Cardiac muscle cell (in vitro differentiated cells and primary cell): ENCODE measurements at regions not wholly inside any gene's neighbourhood (a gene's known extent, or its start where the extent isn't known, plus 50 kb on each side); places are given as distances from the start of the nearest gene placed in this dataset.

Experiments used
- DNase-seq, 2 donors: peaks; one replicate each; pipeline versions ENCODE4 v3.0.0 to v3.0.0-alpha.2; 2010 to 2017; ENCODE audit warnings: low read depth in 1 of 2, low spot score in 1 of 2
- H3K27ac ChIP-seq: fragments of 200-600 bp; sonication (generic); 2 replicates; pipeline ENCODE4 v1.5.1; 2016
- H3K27me3 ChIP-seq: fragments of 200-600 bp; sonication (generic); 2 replicates; pipeline ENCODE4 v1.6.0; 2016; ENCODE audit warnings: control low read depth
- H3K36me3 ChIP-seq: fragments of 200-600 bp; sonication (generic); 2 replicates; pipeline ENCODE4 v1.5.1; 2016; ENCODE audit warnings: control low read depth
- H3K4me1 ChIP-seq: fragments of 200-600 bp; sonication (generic); 2 replicates; pipeline ENCODE4 v1.8.1; 2017; ENCODE audit warnings: low read depth, mild to moderate bottlenecking, mixed run types
- H3K4me3 ChIP-seq: fragments of 200-600 bp; sonication (generic); 2 replicates; pipeline ENCODE4 v1.5.1; 2016; ENCODE audit warnings: mild to moderate bottlenecking
- H3K9me3 ChIP-seq: fragments of 200-600 bp; sonication (generic); 2 replicates; pipeline ENCODE4 v1.5.1; 2017; ENCODE audit warnings: low read depth, mild to moderate bottlenecking, control low read depth
- CTCF ChIP-seq: IDR thresholded peaks from 2 replicates; pipeline ENCODE4 v1.5.1; 2012; ENCODE audit warnings: low read depth, mild to moderate bottlenecking, low read length

- H3K4me1 ChIP-seq = no peaks in the 10 kb centered on the region
- no peak for TF ChIP-seq CTCF
- no peaks in the 10 kb centered on the region for H3K9me3 ChIP-seq
- no peaks in the 10 kb centered on the region for H3K36me3 ChIP-seq
- DNase-seq = no peak
- H3K4me3 ChIP-seq = no peak overlapping the region
- H3K27me3 ChIP-seq = no peaks in the 10 kb centered on the region
- no peak overlapping the region for H3K27ac ChIP-seq
These were observed 100.8 kb upstream of the FAM20C start for GRCh38 chr7:91396-92175.

- no peak for TF ChIP-seq CTCF
- Histone ChIP-seq H3K4me3 (no peak overlapping the region), H3K4me1 (no peaks in the 10 kb centered on the region), H3K27me3 (no peaks in the 10 kb centered on the region), H3K36me3 (no peaks in the 10 kb centered on the region), H3K27ac (no peak overlapping the region), H3K9me3 (no peaks in the 10 kb centered on the region)
- no peak for DNase-seq
These were observed 100.1 kb upstream of the FAM20C start for GRCh38 chr7:92231-92674.

GRCh38 chr7:92888-93672, 99.3 kb upstream of the FAM20C start:
- Histone ChIP-seq H3K27me3 (no peaks in the 10 kb centered on the region), H3K36me3 (no peaks in the 10 kb centered on the region), H3K9me3 (no peaks in the 10 kb centered on the region), H3K4me1 (no peaks in the 10 kb centered on the region), H3K27ac (no peak overlapping the region), H3K4me3 (no peak overlapping the region)
- no peak for TF ChIP-seq CTCF
- no peak for DNase-seq

- Histone ChIP-seq H3K36me3 (no peaks in the 10 kb centered on the region), H3K27me3 (no peaks in the 10 kb centered on the region), H3K9me3 (no peaks in the 10 kb centered on the region), H3K27ac (no peak overlapping the region), H3K4me3 (no peak overlapping the region), H3K4me1 (no peaks in the 10 kb centered on the region)
- DNase-seq = no peak
- no peak for TF ChIP-seq CTCF
These were observed 98.0 kb upstream of the FAM20C start for GRCh38 chr7:94251-94801.

GRCh38 chr7:95180-95862, 97.0 kb upstream of the FAM20C start:
- H3K27ac ChIP-seq = no peak overlapping the region

More at GRCh38 chr7:95180-95862, 97.0 kb upstream of the FAM20C start:
- Histone ChIP-seq H3K4me3 (no peak overlapping the region), H3K4me1 (no peaks in the 10 kb centered on the region), H3K9me3 (no peaks in the 10 kb centered on the region), H3K36me3 (no peaks in the 10 kb centered on the region), H3K27me3 (no peaks in the 10 kb centered on the region)
- no peak for TF ChIP-seq CTCF
- DNase-seq = peak in 1 of 2 donors; percentile 75
